T-helper 1 cell treated with Interleukin-12 subunit alpha and Interleukin-12 subunit beta and Interleukin-4 antibody, amounts not matched to agents 30 μg/mL and 1 μg/mL, for 36 hours (primary cell): ENCODE measurements at regions not wholly inside any gene's neighbourhood (a gene's known extent, or its start where the extent isn't known, plus 50 kb on each side); places are given as distances from the start of the nearest gene placed in this dataset.
"Not testable (repeated sequence)": the region's sequence is repeated elsewhere in the genome, so short reads cannot be mapped to it uniquely, and the experiment has no call there.

Source experiments
- H3K27ac Mint-ChIP-seq: one replicate; pipeline ENCODE4 v1.8.0; 2021; ENCODE audit warnings: mild to moderate bottlenecking, mixed read lengths
- H3K27me3 Mint-ChIP-seq: one replicate; pipeline ENCODE4 v1.8.0; 2021; ENCODE audit warnings: low read depth, mixed read lengths
- H3K36me3 Mint-ChIP-seq: one replicate; pipeline ENCODE4 v1.8.0; 2021; ENCODE audit warnings: low read depth, mixed read lengths
- H3K4me1 Mint-ChIP-seq: one replicate; pipeline ENCODE4 v1.8.0; 2021; ENCODE audit warnings: low read depth, mixed read lengths
- H3K4me3 Mint-ChIP-seq: one replicate; pipeline ENCODE4 v1.8.0; 2021; ENCODE audit warnings: mild to moderate bottlenecking, moderate library complexity, mixed read lengths
- H3K9me3 Mint-ChIP-seq: one replicate; pipeline ENCODE4 v1.8.0; 2021; ENCODE audit warnings: mixed read lengths

DNA sequence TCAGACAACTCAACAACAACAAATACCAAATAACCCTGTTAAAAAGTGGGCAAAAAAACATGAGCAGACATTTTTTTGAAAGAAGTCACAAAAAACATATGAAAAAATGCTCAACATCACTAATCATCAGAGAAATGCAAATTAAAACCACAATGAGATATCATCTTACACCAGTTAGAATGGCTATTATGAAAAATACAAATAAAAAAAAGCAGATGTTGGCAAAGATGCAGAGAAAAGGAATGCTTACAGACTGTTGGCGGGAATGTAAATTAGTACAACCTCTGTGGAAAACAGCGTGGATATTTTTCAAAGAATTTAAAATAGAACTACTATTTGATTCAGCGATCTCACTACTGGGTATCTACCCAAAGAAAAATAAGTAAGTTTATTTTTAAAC, 114.0 kb downstream of the SLC38A4 start:
- Mint-ChIP-seq H3K4me1 (no peaks in the 10 kb centered on the region), H3K36me3 (no peaks in the 10 kb centered on the region)

GRCh38 chr12:46710125-46710743, 115.6 kb downstream of the SLC38A4 start:
- Mint-ChIP-seq H3K27me3 (peaks cover 3% of the 10 kb centered on the region), H3K9me3 (no peaks in the 10 kb centered on the region), H3K27ac (no peak overlapping the region), H3K36me3 (no peaks in the 10 kb centered on the region), H3K4me3 (no peak overlapping the region), H3K4me1 (no peaks in the 10 kb centered on the region)

More for the DNA sequence above, 114.0 kb downstream of the SLC38A4 start:
- peaks cover 3% of the 10 kb centered on the region for H3K27me3 Mint-ChIP-seq
- H3K4me3 Mint-ChIP-seq, result no peak overlapping the region
- no peak overlapping the region for H3K27ac Mint-ChIP-seq
- no peaks in the 10 kb centered on the region for H3K9me3 Mint-ChIP-seq

- no peaks in the 10 kb centered on the region for H3K4me1 Mint-ChIP-seq
- H3K4me3 Mint-ChIP-seq, result no peak overlapping the region
- no peaks in the 10 kb centered on the region for H3K36me3 Mint-ChIP-seq
- peaks cover 4% of the 10 kb centered on the region for H3K27me3 Mint-ChIP-seq
- H3K27ac Mint-ChIP-seq, result no peak overlapping the region
- H3K9me3 Mint-ChIP-seq, result peaks cover 18% of the 10 kb centered on the region
Measured at GRCh38 chr12:46702581-46703344, 123.0 kb downstream of the SLC38A4 start.

- H3K4me1 Mint-ChIP-seq, result no peaks in the 10 kb centered on the region
- no peak overlapping the region for H3K27ac Mint-ChIP-seq
- peaks cover 26% of the 10 kb centered on the region for H3K9me3 Mint-ChIP-seq
- H3K4me3 Mint-ChIP-seq, result no peak overlapping the region
- H3K36me3 Mint-ChIP-seq, result no peaks in the 10 kb centered on the region
- peaks cover 4% of the 10 kb centered on the region for H3K27me3 Mint-ChIP-seq
Measured at GRCh38 chr12:46701356-46701755, 124.4 kb downstream of the SLC38A4 start.

DNA sequence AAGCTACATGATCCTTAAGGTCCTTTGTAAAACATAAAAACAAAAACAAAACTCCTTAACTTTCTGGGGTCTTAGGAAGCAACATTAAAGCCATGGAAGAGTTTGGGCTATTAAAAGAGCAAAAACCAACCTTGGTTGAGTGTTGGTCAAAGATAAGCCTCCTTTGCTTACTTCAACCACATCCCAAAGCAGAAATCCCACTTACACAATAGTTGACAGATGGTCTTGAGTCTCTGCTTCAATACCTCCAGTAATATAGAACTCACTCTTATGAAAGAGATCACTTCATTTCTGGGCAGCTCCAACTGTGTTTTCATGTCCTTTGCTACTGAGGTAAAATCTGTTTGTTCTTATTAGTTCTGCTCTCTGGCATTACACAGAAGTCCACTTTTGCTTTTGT, 125.8 kb downstream of the SLC38A4 start:
- H3K4me3 Mint-ChIP-seq, result no peak overlapping the region
- peaks cover 26% of the 10 kb centered on the region for H3K9me3 Mint-ChIP-seq
- no peaks in the 10 kb centered on the region for H3K36me3 Mint-ChIP-seq

GRCh38 chr12:46698003-46698402, 127.8 kb downstream of the SLC38A4 start:
- Mint-ChIP-seq H3K4me1 (no peaks in the 10 kb centered on the region), H3K36me3 (no peaks in the 10 kb centered on the region), H3K27me3 (peaks cover 4% of the 10 kb centered on the region), H3K9me3 (peaks cover 13% of the 10 kb centered on the region), H3K4me3 (no peak overlapping the region), H3K27ac (no peak overlapping the region)

More for the DNA sequence above, 125.8 kb downstream of the SLC38A4 start:
- no peak overlapping the region for H3K27ac Mint-ChIP-seq
- peaks cover 4% of the 10 kb centered on the region for H3K27me3 Mint-ChIP-seq
- H3K4me1 Mint-ChIP-seq, result no peaks in the 10 kb centered on the region

DNA sequence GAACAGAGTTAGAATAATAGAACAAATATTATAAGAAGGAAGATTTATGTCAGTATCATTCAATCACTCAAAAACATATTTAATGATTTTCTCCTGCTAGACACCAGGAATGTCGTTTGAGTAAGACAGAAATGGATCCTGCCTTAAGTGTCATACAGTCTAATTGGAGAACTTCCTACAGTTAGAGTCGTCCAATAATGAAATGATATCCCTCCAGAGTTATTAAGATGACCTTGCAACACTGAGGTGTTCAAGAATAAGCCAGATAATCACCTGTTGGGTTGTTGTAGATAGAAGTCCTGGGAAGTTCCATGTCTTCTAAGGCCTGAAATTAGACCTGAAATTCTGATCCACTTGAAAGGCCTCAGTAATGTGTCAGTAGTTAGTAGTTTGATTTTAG, 132.3 kb downstream of the SLC38A4 start:
- H3K4me3 Mint-ChIP-seq, result no peak overlapping the region
- no peaks in the 10 kb centered on the region for H3K27me3 Mint-ChIP-seq
- peaks cover 16% of the 10 kb centered on the region for H3K9me3 Mint-ChIP-seq
- no peaks in the 10 kb centered on the region for H3K36me3 Mint-ChIP-seq
- no peak overlapping the region for H3K27ac Mint-ChIP-seq
- no peaks in the 10 kb centered on the region for H3K4me1 Mint-ChIP-seq

DNA sequence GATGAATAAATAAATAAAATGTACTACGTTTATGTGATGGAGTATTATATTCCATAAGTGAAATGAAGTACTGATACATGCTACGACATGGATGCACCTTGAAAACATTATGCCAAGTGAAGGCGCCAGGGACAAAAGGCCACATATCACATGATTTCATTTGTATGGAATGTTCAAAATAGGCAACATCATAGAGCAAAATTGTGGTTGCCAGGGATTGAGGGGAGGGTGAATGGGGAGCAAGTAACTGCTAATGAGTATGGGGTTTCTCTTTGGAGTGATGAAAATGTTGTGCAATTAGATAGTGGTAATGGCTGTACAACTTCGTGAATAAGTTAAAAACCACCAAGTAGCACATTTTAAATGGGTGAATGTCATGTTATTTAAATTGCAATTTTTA, 132.8 kb downstream of the SLC38A4 start:
- H3K4me3 Mint-ChIP-seq, result no peak overlapping the region
- H3K27ac Mint-ChIP-seq, result no peak overlapping the region
- H3K27me3 Mint-ChIP-seq, result no peaks in the 10 kb centered on the region
- no peaks in the 10 kb centered on the region for H3K36me3 Mint-ChIP-seq
- H3K4me1 Mint-ChIP-seq, result no peaks in the 10 kb centered on the region
- peaks cover 14% of the 10 kb centered on the region for H3K9me3 Mint-ChIP-seq

GRCh38 chr12:46692606-46693005, 133.2 kb downstream of the SLC38A4 start:
- Mint-ChIP-seq H3K27ac (no peak overlapping the region), H3K36me3 (no peaks in the 10 kb centered on the region), H3K4me1 (no peaks in the 10 kb centered on the region), H3K4me3 (no peak overlapping the region), H3K9me3 (peaks cover 10% of the 10 kb centered on the region), H3K27me3 (no peaks in the 10 kb centered on the region)

- Mint-ChIP-seq H3K4me1 (no peaks in the 10 kb centered on the region), H3K27me3 (no peaks in the 10 kb centered on the region), H3K9me3 (peaks cover 17% of the 10 kb centered on the region), H3K36me3 (peaks cover 4% of the 10 kb centered on the region), H3K4me3 (no peak overlapping the region), H3K27ac (no peak overlapping the region)
Measured at GRCh38 chr12:46686267-46686942, 139.4 kb downstream of the SLC38A4 start.

DNA sequence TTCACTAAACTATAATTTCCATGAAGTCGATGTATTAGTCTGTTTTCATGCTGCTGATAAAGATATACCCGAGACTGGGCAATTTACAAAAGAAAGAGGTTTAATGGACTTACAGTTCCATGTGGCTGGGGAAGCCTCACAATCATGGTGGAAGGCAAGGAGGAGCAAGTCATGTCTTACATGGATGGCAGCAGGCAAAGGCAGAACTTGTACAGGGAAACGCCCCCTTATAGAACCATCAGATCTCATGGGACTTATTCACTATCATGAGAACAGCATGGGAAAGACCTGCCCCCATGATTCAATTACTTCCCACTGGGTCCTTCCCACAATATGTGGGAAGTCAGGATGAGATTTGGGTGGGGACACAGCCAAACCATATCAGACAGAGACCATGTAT, 141.6 kb downstream of the SLC38A4 start:
- not testable (repeated sequence) for H3K4me1 Mint-ChIP-seq, H3K36me3 Mint-ChIP-seq, H3K27ac Mint-ChIP-seq, H3K27me3 Mint-ChIP-seq, H3K4me3 Mint-ChIP-seq
- H3K9me3 Mint-ChIP-seq, result peaks cover 14% of the 10 kb centered on the region

- Mint-ChIP-seq H3K4me1 (peaks cover 6% of the 10 kb centered on the region), H3K9me3 (peaks cover 14% of the 10 kb centered on the region), H3K4me3 (no peak overlapping the region), H3K36me3 (peaks cover 4% of the 10 kb centered on the region), H3K27ac (no peak overlapping the region), H3K27me3 (no peaks in the 10 kb centered on the region)
Measured at GRCh38 chr12:46682148-46682547, 143.6 kb downstream of the SLC38A4 start.

DNA sequence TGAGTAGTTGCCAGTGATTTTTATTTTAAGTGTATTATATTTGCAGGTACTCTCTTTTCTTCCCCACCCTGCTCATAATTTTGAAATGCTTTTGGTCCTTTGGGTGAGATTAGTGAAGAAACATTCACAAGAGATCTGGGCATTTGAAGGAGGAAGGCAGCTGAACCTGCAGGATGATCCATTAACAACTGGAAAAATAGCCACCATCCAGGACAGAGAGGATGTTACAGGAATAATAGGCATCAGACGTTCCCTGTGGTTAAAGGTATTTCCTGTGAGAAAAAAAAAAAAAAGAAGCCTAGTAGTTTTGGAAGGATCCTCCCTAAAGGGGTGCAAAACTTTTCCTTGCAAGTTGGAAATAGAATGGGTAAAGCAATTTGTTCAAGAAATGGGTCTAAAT, 145.3 kb downstream of the SLC38A4 start:
- H3K27me3 Mint-ChIP-seq, result no peaks in the 10 kb centered on the region
- H3K9me3 Mint-ChIP-seq, result peaks cover 14% of the 10 kb centered on the region
- peaks cover 6% of the 10 kb centered on the region for H3K4me1 Mint-ChIP-seq
- H3K4me3 Mint-ChIP-seq, result no peak overlapping the region
- no peak overlapping the region for H3K27ac Mint-ChIP-seq
- peaks cover 4% of the 10 kb centered on the region for H3K36me3 Mint-ChIP-seq

DNA sequence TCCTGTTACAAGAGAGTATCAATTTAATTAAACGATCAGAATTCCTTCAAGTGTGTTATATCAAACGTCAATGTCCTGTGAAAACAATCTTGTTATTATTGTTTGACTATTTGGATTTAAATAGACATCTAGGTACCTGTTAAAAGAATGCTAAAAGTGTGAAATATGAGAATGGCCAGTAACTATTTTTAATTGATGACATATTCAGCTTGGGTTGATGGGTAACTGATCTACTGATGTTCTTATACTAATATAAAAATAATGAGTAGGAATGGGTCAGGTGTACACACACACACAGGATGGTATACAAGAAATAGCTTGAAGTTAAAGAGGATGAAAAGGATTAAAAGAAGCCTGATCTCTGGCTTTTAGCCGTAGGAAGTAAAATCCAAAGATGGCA, 146.0 kb downstream of the SLC38A4 start:
- Mint-ChIP-seq H3K27ac (no peak overlapping the region), H3K4me3 (no peak overlapping the region), H3K4me1 (peaks cover 6% of the 10 kb centered on the region), H3K27me3 (no peaks in the 10 kb centered on the region), H3K9me3 (peaks cover 9% of the 10 kb centered on the region), H3K36me3 (peaks cover 4% of the 10 kb centered on the region)

GRCh38 chr12:46678426-46678825, 147.4 kb downstream of the SLC38A4 start:
- Mint-ChIP-seq H3K4me1 (peaks cover 6% of the 10 kb centered on the region), H3K27ac (no peak overlapping the region), H3K4me3 (no peak overlapping the region), H3K36me3 (no peaks in the 10 kb centered on the region), H3K9me3 (no peaks in the 10 kb centered on the region), H3K27me3 (no peaks in the 10 kb centered on the region)
